K562 (cell line): ENCODE measurements at regions not wholly inside any gene's neighbourhood (a gene's known extent, or its start where the extent isn't known, plus 50 kb on each side); places are given as distances from the start of the nearest gene placed in this dataset.

Experiments
- ARNT ChIP-seq, 2 experiments: fragments of 450-650 bp; IDR thresholded peaks; 2 replicates each; pipeline ENCODE4 v1.6.1; 2016; ENCODE audit warnings: mild to moderate bottlenecking in 1 of 2
- ESRRB ChIP-seq: fragments of 250-450 bp; sonication (Bioruptor Pico); IDR thresholded peaks from 2 replicates; pipeline ENCODE4 v1.5.0; 2020; ENCODE audit warnings: mild to moderate bottlenecking, moderate library complexity, borderline replicate concordance
- JUND ChIP-seq, 2 experiments: IDR thresholded peaks; 2 replicates in 1 of 2; 3 replicates in 1 of 2; pipeline ENCODE4 v1.6.1; 2011; ENCODE audit warnings: borderline replicate concordance in 2 of 2, low read depth in 2 of 2, low read length in 2 of 2, improper control_type of control experiment in 1 of 2, missing biosample characterization in 1 of 2, missing genetic modification characterization in 1 of 2, missing genetic modification reagents in 1 of 2
- KDM5B ChIP-seq: fragments of 200-600 bp; sonication (generic); IDR thresholded peaks from 2 replicates; pipeline ENCODE4 v1.6.1; 2012; ENCODE audit warnings: low read depth, mild to moderate bottlenecking, moderate library complexity, low read length, control low read depth, inconsistent platforms; ENCODE audit not compliant: insufficient replicate concordance
- RCOR1 ChIP-seq, 2 experiments: IDR thresholded peaks; 2 replicates each; pipeline ENCODE4 v1.6.1; 2012; ENCODE audit warnings: low read depth in 2 of 2, low read length in 2 of 2, borderline replicate concordance in 1 of 2, improper control_type of control experiment in 1 of 2
- SMC3 ChIP-seq: conservative IDR thresholded peaks from 2 replicates; pipeline ENCODE4 v1.6.1; 2011; ENCODE audit warnings: low read depth, low read length, improper control_type of control experiment; ENCODE audit not compliant: insufficient read depth
- SP2 ChIP-seq: IDR thresholded peaks from 2 replicates; pipeline ENCODE4 v1.6.1; 2011; ENCODE audit warnings: mild to moderate bottlenecking, low read depth, low read length, moderate library complexity; ENCODE audit not compliant: poor library complexity, severe bottlenecking; ENCODE audit errors: extremely low read depth
- SREBF1 ChIP-seq: fragments of 150-350 bp; IDR thresholded peaks from 2 replicates; pipeline ENCODE4 v1.6.1; 2014; ENCODE audit warnings: antibody characterized with exemption, low read depth, low read length, borderline replicate concordance
- TF ChIP-seq, protein P1 (sequence below): sonication (generic); formaldehyde crosslinking; IDR thresholded peaks from 2 replicates; pipeline ENCODE4 v1.9.0; 2022; ENCODE audit warnings: mild to moderate bottlenecking, missing genetic modification reagents
- TF ChIP-seq, protein P2 (sequence below): fragments of 450-650 bp; IDR thresholded peaks from 2 replicates; pipeline ENCODE4 v1.6.1; 2016; ENCODE audit warnings: low read depth
- TF ChIP-seq, protein P3 (sequence below): fragments of 250-450 bp; sonication (Bioruptor Pico); IDR thresholded peaks from 2 replicates; pipeline ENCODE4 v1.9.0; 2021; ENCODE audit warnings: mild to moderate bottlenecking, inconsistent platforms
- TF ChIP-seq, protein P4 (sequence below): fragments of 250-450 bp; sonication (Bioruptor Pico); IDR thresholded peaks from 2 replicates; pipeline ENCODE4 v1.5.0; 2020; ENCODE audit warnings: mild to moderate bottlenecking, borderline replicate concordance

DNA sequence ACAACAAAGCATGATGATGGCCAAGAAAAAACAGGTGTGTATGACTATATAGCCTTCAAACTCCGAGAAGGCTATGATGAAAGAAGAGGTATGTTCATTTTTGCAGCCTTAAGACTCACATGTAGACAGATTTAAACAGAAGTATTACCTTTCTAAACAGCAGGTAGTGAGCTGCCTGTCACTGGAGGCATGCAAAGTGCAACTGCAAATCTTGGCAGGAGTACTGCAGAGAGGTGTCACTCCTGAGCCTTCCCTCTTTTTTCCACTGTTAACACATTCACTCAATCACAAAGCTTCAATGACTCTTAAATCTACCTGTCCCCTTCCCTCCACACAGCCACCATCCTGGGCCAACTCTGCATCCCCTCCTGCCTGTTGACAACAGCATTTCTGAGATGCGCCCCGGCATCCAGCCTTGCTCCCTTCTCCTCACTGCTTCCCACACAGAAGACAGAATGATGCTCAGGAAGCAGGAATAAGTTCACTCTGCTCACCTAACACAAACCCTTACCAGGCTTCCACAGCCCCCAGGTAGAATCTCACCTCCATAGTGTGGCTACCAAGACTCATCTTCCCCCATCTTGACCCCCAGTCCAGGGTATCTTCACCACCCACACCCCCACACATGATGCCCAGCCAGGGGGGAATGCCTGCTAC is 161.9 kb upstream of the ZMIZ1 start:
- TF ChIP-seq, protein P1, sequence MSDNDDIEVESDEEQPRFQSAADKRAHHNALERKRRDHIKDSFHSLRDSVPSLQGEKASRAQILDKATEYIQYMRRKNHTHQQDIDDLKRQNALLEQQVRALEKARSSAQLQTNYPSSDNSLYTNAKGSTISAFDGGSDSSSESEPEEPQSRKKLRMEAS (CRISPR knock-in tag), result no peak
- TF ChIP-seq JUND (IDR thresholded peaks at IDR 0.05; ENCODE audit: borderline replicate concordance, low read depth, low read length) (no peak), JUND (tag; IDR thresholded peaks at IDR 0.05; ENCODE audit: borderline replicate concordance, low read depth, low read length) (no peak), RCOR1 (IDR thresholded peaks at IDR 0.05; ENCODE audit: borderline replicate concordance in 1 of 2, low read depth in 2 of 2, low read length in 2 of 2) (no peak), SREBF1 (no peak), ARNT (IDR thresholded peaks at IDR 0.05) (no peak), KDM5B (no peak), ESRRB (CRISPR knock-in tag) (no peak), SP2 (no peak), SMC3 (no peak)
- TF ChIP-seq, protein P2, sequence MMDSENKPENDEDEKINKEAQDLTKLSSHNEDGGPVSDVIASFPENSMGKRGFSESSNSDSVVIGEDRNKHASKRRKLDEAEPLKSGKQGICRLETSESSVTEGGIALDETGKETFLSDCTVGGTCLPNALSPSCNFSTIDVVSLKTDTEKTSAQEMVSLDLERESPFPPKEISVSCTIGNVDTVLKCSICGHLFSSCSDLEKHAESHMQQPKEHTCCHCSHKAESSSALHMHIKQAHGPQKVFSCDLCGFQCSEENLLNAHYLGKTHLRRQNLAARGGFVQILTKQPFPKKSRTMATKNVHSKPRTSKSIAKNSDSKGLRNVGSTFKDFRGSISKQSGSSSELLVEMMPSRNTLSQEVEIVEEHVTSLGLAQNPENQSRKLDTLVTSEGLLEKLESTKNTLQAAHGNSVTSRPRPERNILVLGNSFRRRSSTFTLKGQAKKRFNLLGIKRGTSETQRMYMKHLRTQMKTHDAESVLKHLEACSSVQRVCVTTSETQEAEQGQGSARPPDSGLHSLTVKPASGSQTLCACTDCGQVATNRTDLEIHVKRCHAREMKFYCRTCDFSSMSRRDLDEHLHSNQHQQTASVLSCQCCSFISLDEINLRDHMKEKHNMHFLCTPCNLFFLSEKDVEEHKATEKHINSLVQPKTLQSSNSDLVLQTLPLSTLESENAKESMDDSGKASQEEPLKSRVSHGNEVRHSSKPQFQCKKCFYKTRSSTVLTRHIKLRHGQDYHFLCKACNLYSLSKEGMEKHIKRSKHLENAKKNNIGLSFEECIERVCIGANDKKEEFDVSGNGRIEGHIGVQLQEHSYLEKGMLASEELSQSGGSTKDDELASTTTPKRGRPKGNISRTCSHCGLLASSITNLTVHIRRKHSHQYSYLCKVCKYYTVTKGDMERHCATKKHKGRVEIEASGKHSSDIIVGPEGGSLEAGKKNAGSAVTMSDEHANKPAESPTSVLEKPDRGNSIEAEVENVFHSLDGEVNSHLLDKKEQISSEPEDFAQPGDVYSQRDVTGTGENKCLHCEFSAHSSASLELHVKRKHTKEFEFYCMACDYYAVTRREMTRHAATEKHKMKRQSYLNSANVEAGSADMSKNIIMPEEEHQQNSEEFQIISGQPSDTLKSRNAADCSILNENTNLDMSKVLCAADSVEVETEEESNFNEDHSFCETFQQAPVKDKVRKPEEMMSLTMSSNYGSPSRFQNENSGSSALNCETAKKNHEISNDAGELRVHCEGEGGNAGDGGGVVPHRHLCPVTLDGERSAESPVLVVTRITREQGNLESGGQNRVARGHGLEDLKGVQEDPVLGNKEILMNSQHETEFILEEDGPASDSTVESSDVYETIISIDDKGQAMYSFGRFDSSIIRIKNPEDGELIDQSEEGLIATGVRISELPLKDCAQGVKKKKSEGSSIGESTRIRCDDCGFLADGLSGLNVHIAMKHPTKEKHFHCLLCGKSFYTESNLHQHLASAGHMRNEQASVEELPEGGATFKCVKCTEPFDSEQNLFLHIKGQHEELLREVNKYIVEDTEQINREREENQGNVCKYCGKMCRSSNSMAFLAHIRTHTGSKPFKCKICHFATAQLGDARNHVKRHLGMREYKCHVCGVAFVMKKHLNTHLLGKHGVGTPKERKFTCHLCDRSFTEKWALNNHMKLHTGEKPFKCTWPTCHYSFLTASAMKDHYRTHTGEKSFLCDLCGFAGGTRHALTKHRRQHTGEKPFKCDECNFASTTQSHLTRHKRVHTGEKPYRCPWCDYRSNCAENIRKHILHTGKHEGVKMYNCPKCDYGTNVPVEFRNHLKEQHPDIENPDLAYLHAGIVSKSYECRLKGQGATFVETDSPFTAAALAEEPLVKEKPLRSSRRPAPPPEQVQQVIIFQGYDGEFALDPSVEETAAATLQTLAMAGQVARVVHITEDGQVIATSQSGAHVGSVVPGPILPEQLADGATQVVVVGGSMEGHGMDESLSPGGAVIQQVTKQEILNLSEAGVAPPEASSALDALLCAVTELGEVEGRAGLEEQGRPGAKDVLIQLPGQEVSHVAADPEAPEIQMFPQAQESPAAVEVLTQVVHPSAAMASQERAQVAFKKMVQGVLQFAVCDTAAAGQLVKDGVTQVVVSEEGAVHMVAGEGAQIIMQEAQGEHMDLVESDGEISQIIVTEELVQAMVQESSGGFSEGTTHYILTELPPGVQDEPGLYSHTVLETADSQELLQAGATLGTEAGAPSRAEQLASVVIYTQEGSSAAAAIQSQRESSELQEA, result no peak
- TF ChIP-seq, protein P3, sequence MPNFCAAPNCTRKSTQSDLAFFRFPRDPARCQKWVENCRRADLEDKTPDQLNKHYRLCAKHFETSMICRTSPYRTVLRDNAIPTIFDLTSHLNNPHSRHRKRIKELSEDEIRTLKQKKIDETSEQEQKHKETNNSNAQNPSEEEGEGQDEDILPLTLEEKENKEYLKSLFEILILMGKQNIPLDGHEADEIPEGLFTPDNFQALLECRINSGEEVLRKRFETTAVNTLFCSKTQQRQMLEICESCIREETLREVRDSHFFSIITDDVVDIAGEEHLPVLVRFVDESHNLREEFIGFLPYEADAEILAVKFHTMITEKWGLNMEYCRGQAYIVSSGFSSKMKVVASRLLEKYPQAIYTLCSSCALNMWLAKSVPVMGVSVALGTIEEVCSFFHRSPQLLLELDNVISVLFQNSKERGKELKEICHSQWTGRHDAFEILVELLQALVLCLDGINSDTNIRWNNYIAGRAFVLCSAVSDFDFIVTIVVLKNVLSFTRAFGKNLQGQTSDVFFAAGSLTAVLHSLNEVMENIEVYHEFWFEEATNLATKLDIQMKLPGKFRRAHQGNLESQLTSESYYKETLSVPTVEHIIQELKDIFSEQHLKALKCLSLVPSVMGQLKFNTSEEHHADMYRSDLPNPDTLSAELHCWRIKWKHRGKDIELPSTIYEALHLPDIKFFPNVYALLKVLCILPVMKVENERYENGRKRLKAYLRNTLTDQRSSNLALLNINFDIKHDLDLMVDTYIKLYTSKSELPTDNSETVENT (CRISPR knock-in tag), result no peak
- TF ChIP-seq, protein P4, sequence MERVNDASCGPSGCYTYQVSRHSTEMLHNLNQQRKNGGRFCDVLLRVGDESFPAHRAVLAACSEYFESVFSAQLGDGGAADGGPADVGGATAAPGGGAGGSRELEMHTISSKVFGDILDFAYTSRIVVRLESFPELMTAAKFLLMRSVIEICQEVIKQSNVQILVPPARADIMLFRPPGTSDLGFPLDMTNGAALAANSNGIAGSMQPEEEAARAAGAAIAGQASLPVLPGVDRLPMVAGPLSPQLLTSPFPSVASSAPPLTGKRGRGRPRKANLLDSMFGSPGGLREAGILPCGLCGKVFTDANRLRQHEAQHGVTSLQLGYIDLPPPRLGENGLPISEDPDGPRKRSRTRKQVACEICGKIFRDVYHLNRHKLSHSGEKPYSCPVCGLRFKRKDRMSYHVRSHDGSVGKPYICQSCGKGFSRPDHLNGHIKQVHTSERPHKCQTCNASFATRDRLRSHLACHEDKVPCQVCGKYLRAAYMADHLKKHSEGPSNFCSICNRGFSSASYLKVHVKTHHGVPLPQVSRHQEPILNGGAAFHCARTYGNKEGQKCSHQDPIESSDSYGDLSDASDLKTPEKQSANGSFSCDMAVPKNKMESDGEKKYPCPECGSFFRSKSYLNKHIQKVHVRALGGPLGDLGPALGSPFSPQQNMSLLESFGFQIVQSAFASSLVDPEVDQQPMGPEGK (CRISPR knock-in tag), result no peak
